ENCODE measurements at regions not wholly inside any gene's neighbourhood (a gene's known extent, or its start where the extent isn't known, plus 50 kb on each side); places are given as distances from the start of the nearest gene placed in this dataset.

- Histone ChIP-seq H3K4me1 (ENCODE audit: control insufficient read depth in 2 of 2, insufficient read depth in 2 of 2, low read length in 2 of 2) (no peaks in the 10 kb centered on the region), H3K27ac (ENCODE audit: low read depth in 1 of 2, low read length in 1 of 2) (no peak overlapping the region), H3K9me3 (ENCODE audit: control insufficient read depth in 2 of 2, insufficient read depth in 1 of 2, low read length in 1 of 2) (no peaks in the 10 kb centered on the region), H3K36me3 (ENCODE audit: control insufficient read depth in 2 of 2, insufficient read depth in 2 of 2, low read length in 1 of 2) (no peaks in the 10 kb centered on the region), H3K27me3 (ENCODE audit: control insufficient read depth in 2 of 2, insufficient read depth in 1 of 2, low read length in 1 of 2) (no peaks in the 10 kb centered on the region), H3K4me3 (ENCODE audit: low read length in 2 of 2) (no peak overlapping the region)
- no peak for DNase-seq (ENCODE audit: low read depth in 6 of 9, low spot score in 9 of 9)
Observed at GRCh38 chr7:33816106-33816505, 89.2 kb upstream of the BMPER start.

DNA sequence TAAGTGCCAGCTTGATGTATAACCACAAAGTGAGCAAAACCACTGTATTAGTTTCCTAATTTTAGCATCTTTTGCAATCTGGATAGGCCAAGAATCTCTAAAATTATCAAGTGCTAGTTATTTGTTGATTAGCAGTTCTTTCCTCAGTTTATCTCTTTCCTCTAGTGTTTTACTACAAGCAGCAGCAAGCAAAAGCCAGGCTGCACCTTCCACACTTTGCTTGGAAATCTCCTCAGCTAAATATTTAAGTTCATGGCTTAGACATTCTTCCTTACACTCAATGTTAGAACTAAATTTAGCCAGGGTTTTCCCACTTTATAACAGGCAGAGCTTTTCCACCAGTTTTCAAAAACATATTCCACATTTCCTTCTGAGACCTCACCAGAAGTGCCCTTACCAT, 85.7 kb upstream of the BMPER start:
- Histone ChIP-seq H3K27me3 (ENCODE audit: control insufficient read depth in 2 of 2, insufficient read depth in 1 of 2, low read length in 1 of 2) (no peaks in the 10 kb centered on the region), H3K4me1 (ENCODE audit: control insufficient read depth in 2 of 2, insufficient read depth in 2 of 2, low read length in 2 of 2) (no peaks in the 10 kb centered on the region), H3K9me3 (ENCODE audit: control insufficient read depth in 2 of 2, insufficient read depth in 1 of 2, low read length in 1 of 2) (no peaks in the 10 kb centered on the region), H3K4me3 (ENCODE audit: low read length in 2 of 2) (no peak overlapping the region), H3K27ac (ENCODE audit: low read depth in 1 of 2, low read length in 1 of 2) (no peak overlapping the region), H3K36me3 (ENCODE audit: control insufficient read depth in 2 of 2, insufficient read depth in 2 of 2, low read length in 1 of 2) (no peaks in the 10 kb centered on the region)
- DNase-seq (ENCODE audit: low read depth in 6 of 9, low spot score in 9 of 9): no peak

GRCh38 chr7:33820206-33820605, 85.1 kb upstream of the BMPER start:
- no peaks in the 10 kb centered on the region for H3K9me3 ChIP-seq (ENCODE audit: control insufficient read depth in 2 of 2, insufficient read depth in 1 of 2, low read length in 1 of 2)
- WGBS: 84% methylated on average over 2 of the region's 2 CpGs
- H3K4me1 ChIP-seq (ENCODE audit: control insufficient read depth in 2 of 2, insufficient read depth in 2 of 2, low read length in 2 of 2): no peaks in the 10 kb centered on the region
- H3K36me3 ChIP-seq (ENCODE audit: control insufficient read depth in 2 of 2, insufficient read depth in 2 of 2, low read length in 1 of 2): no peaks in the 10 kb centered on the region
- no peak overlapping the region for H3K27ac ChIP-seq (ENCODE audit: low read depth in 1 of 2, low read length in 1 of 2)
- no peak overlapping the region for H3K4me3 ChIP-seq (ENCODE audit: low read length in 2 of 2)
- DNase-seq (ENCODE audit: low read depth in 6 of 9, low spot score in 9 of 9): no peak
- no peaks in the 10 kb centered on the region for H3K27me3 ChIP-seq (ENCODE audit: control insufficient read depth in 2 of 2, insufficient read depth in 1 of 2, low read length in 1 of 2)

GRCh38 chr7:33821970-33822369, 83.4 kb upstream of the BMPER start:
- Histone ChIP-seq H3K4me1 (ENCODE audit: control insufficient read depth in 2 of 2, insufficient read depth in 2 of 2, low read length in 2 of 2) (no peaks in the 10 kb centered on the region), H3K4me3 (ENCODE audit: low read length in 2 of 2) (no peak overlapping the region), H3K27ac (ENCODE audit: low read depth in 1 of 2, low read length in 1 of 2) (no peak overlapping the region), H3K27me3 (ENCODE audit: control insufficient read depth in 2 of 2, insufficient read depth in 1 of 2, low read length in 1 of 2) (no peaks in the 10 kb centered on the region), H3K9me3 (ENCODE audit: control insufficient read depth in 2 of 2, insufficient read depth in 1 of 2, low read length in 1 of 2) (no peaks in the 10 kb centered on the region), H3K36me3 (ENCODE audit: control insufficient read depth in 2 of 2, insufficient read depth in 2 of 2, low read length in 1 of 2) (no peaks in the 10 kb centered on the region)
- DNase-seq (ENCODE audit: low read depth in 6 of 9, low spot score in 9 of 9): no peak
- 97% methylated on average over 2 of the region's 2 CpGs for whole genome bisulfite sequencing

DNA sequence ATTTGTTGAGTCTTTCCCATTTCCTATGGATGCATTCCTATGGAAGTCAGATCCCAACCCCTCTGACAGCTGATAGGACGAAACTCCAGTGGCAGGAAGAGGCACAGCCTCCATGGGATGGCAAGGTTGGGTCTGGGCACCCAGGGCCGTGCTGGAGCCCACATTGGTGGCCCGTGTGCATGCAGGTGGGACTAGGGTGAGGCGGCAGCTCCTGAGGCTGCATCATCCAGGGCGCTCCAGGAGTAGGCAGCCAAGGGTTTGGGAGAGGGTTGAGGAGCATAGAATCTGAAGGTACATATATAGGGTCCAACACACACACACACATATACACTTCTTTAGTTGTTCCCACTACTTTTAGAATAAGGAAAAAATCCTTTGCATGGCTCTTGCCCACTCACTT, 81.4 kb upstream of the BMPER start:
- no peaks in the 10 kb centered on the region for H3K27me3 ChIP-seq (ENCODE audit: control insufficient read depth in 2 of 2, insufficient read depth in 1 of 2, low read length in 1 of 2)
- H3K4me3 ChIP-seq (ENCODE audit: low read length in 2 of 2): no peak overlapping the region
- H3K36me3 ChIP-seq (ENCODE audit: control insufficient read depth in 2 of 2, insufficient read depth in 2 of 2, low read length in 1 of 2): no peaks in the 10 kb centered on the region
- no peak overlapping the region for H3K27ac ChIP-seq (ENCODE audit: low read depth in 1 of 2, low read length in 1 of 2)
- 94% methylated on average over 5 of the region's 5 CpGs for WGBS
- no peak for DNase-seq (ENCODE audit: low read depth in 6 of 9, low spot score in 9 of 9)
- no peaks in the 10 kb centered on the region for H3K4me1 ChIP-seq (ENCODE audit: control insufficient read depth in 2 of 2, insufficient read depth in 2 of 2, low read length in 2 of 2)
- no peaks in the 10 kb centered on the region for H3K9me3 ChIP-seq (ENCODE audit: control insufficient read depth in 2 of 2, insufficient read depth in 1 of 2, low read length in 1 of 2)

DNA sequence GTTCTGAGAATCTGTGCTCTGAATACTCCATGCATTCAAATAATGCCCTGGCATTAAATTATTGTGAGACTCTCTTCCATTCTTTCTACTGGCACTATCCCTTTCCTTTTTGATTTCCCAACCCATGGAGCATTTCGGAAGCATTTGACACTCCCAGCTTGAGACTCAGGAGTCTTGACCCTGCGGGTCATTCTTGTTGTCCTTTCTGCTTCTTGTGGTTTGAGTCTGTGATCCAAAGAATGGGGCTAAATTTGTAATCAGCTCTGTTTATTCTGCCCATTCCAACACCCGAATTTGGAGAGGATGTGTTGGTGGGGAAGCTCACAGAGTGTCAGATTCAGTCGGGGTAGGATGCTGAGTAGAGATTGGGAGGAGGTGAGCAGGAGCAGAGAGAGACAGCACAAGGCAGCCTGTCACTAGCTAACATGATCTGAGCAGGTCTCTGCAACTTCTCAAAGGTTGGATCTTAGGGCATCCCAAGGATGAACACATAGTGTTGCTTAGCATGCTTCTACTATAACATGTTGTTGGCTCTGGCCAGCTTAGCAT, 80.4 kb upstream of the BMPER start:
- H3K27ac ChIP-seq (ENCODE audit: low read depth in 1 of 2, low read length in 1 of 2): no peak overlapping the region
- H3K36me3 ChIP-seq (ENCODE audit: control insufficient read depth in 2 of 2, insufficient read depth in 2 of 2, low read length in 1 of 2): no peaks in the 10 kb centered on the region
- no peaks in the 10 kb centered on the region for H3K4me1 ChIP-seq (ENCODE audit: control insufficient read depth in 2 of 2, insufficient read depth in 2 of 2, low read length in 2 of 2)
- H3K4me3 ChIP-seq (ENCODE audit: low read length in 2 of 2): no peak overlapping the region
- DNase-seq (ENCODE audit: low read depth in 6 of 9, low spot score in 9 of 9): no peak
- WGBS: 77% methylated on average over 4 of the region's 4 CpGs
- H3K9me3 ChIP-seq (ENCODE audit: control insufficient read depth in 2 of 2, insufficient read depth in 1 of 2, low read length in 1 of 2): no peaks in the 10 kb centered on the region
- no peaks in the 10 kb centered on the region for H3K27me3 ChIP-seq (ENCODE audit: control insufficient read depth in 2 of 2, insufficient read depth in 1 of 2, low read length in 1 of 2)

- WGBS: 85% methylated on average over 1 of the region's 1 CpG
- no peak overlapping the region for H3K27ac ChIP-seq (ENCODE audit: low read depth in 1 of 2, low read length in 1 of 2)
Observed at GRCh38 chr7:33825644-33826043, 79.7 kb upstream of the BMPER start.

GRCh38 chr7:33829536-33829935, 75.8 kb upstream of the BMPER start:
- no peak overlapping the region for H3K27ac ChIP-seq (ENCODE audit: low read depth in 1 of 2, low read length in 1 of 2)
- no peaks in the 10 kb centered on the region for H3K27me3 ChIP-seq (ENCODE audit: control insufficient read depth in 2 of 2, insufficient read depth in 1 of 2, low read length in 1 of 2)
- no peaks in the 10 kb centered on the region for H3K4me1 ChIP-seq (ENCODE audit: control insufficient read depth in 2 of 2, insufficient read depth in 2 of 2, low read length in 2 of 2)
- no peak overlapping the region for H3K4me3 ChIP-seq (ENCODE audit: low read length in 2 of 2)
- no peak for DNase-seq (ENCODE audit: low read depth in 6 of 9, low spot score in 9 of 9)
- no peaks in the 10 kb centered on the region for H3K36me3 ChIP-seq (ENCODE audit: control insufficient read depth in 2 of 2, insufficient read depth in 2 of 2, low read length in 1 of 2)
- WGBS: 87% methylated on average over 4 of the region's 4 CpGs
- H3K9me3 ChIP-seq (ENCODE audit: control insufficient read depth in 2 of 2, insufficient read depth in 1 of 2, low read length in 1 of 2): no peaks in the 10 kb centered on the region

More at GRCh38 chr7:33825644-33826043, 79.7 kb upstream of the BMPER start:
- H3K36me3 ChIP-seq (ENCODE audit: control insufficient read depth in 2 of 2, insufficient read depth in 2 of 2, low read length in 1 of 2): no peaks in the 10 kb centered on the region
- no peak overlapping the region for H3K4me3 ChIP-seq (ENCODE audit: low read length in 2 of 2)
- DNase-seq (ENCODE audit: low read depth in 6 of 9, low spot score in 9 of 9): no peak
- no peaks in the 10 kb centered on the region for H3K4me1 ChIP-seq (ENCODE audit: control insufficient read depth in 2 of 2, insufficient read depth in 2 of 2, low read length in 2 of 2)
- H3K9me3 ChIP-seq (ENCODE audit: control insufficient read depth in 2 of 2, insufficient read depth in 1 of 2, low read length in 1 of 2): no peaks in the 10 kb centered on the region
- no peaks in the 10 kb centered on the region for H3K27me3 ChIP-seq (ENCODE audit: control insufficient read depth in 2 of 2, insufficient read depth in 1 of 2, low read length in 1 of 2)

- Histone ChIP-seq H3K36me3 (ENCODE audit: control insufficient read depth in 2 of 2, insufficient read depth in 2 of 2, low read length in 1 of 2) (no peaks in the 10 kb centered on the region), H3K27me3 (ENCODE audit: control insufficient read depth in 2 of 2, insufficient read depth in 1 of 2, low read length in 1 of 2) (no peaks in the 10 kb centered on the region), H3K4me3 (ENCODE audit: low read length in 2 of 2) (no peak overlapping the region), H3K4me1 (ENCODE audit: control insufficient read depth in 2 of 2, insufficient read depth in 2 of 2, low read length in 2 of 2) (no peaks in the 10 kb centered on the region), H3K27ac (ENCODE audit: low read depth in 1 of 2, low read length in 1 of 2) (no peak overlapping the region), H3K9me3 (ENCODE audit: control insufficient read depth in 2 of 2, insufficient read depth in 1 of 2, low read length in 1 of 2) (no peaks in the 10 kb centered on the region)
- 93% methylated on average over 10 of the region's 10 CpGs for WGBS
- DNase-seq (ENCODE audit: low read depth in 6 of 9, low spot score in 9 of 9): no peak
Observed at GRCh38 chr7:33831389-33832141, 73.8 kb upstream of the BMPER start.

All from thymus (tissue), 11 donors.